ENCODE measurements at regions not wholly inside any gene's neighbourhood (a gene's known extent, or its start where the extent isn't known, plus 50 kb on each side); places are given as distances from the start of the nearest gene placed in this dataset.

GRCh38 chr1:79259390-79260336, 253.1 kb upstream of the ADGRL4 start:
- TF ChIP-seq CTCF (IDR thresholded peaks at IDR 0.05; ENCODE audit: low read length) = peak; percentile 53
- no peak for TF ChIP-seq EZH2 (IDR thresholded peaks at IDR 0.05; ENCODE audit: borderline replicate concordance, low read length)
